ENCODE measurements at regions not wholly inside any gene's neighbourhood (a gene's known extent, or its start where the extent isn't known, plus 50 kb on each side); places are given as distances from the start of the nearest gene placed in this dataset.

GRCh38 chr3:150223558-150223957 lies 184.5 kb upstream of the TSC22D2 start:
- H2AFZ ChIP-seq (ENCODE audit: control insufficient read depth, low read length) = no peak overlapping the region
- H3K9me1 ChIP-seq (ENCODE audit: control insufficient read depth, extremely low read depth, insufficient read depth, low read length) = no peaks in the 10 kb centered on the region
- no peaks in the 10 kb centered on the region for H3K36me3 ChIP-seq (ENCODE audit: control insufficient read depth in 2 of 2, extremely low read depth in 1 of 2, insufficient read depth in 2 of 2, low read length in 2 of 2)
- H3K4me1 ChIP-seq (ENCODE audit: control insufficient read depth, extremely low read depth, insufficient read depth, low read length) = no peaks in the 10 kb centered on the region
- FAIRE-seq = no peak
- peaks cover 6% of the 10 kb centered on the region for H3K27me3 ChIP-seq (ENCODE audit: control insufficient read depth, extremely low read depth, insufficient read depth, low read length)
- no peak for TF ChIP-seq CTCF (optimal IDR thresholded peaks at IDR 0.05 in 1 of 3, IDR thresholded peaks at IDR 0.05 in 1 of 3, conservative IDR thresholded peaks at IDR 0.05 in 1 of 3; ENCODE audit: extremely low read depth in 1 of 3, insufficient read depth in 2 of 3, low read length in 3 of 3)
- TF ChIP-seq EZH2 (IDR thresholded peaks at IDR 0.05; ENCODE audit: low read length) = no peak
- no peak overlapping the region for H3K9ac ChIP-seq (ENCODE audit: control insufficient read depth, extremely low read depth, insufficient read depth, low read length)
- H3K4me3 ChIP-seq (ENCODE audit: control insufficient read depth in 2 of 3, extremely low read depth in 1 of 3, insufficient read depth in 2 of 3, low read depth in 1 of 3, low read length in 3 of 3) = no peak overlapping the region
- no peaks in the 10 kb centered on the region for H4K20me1 ChIP-seq (ENCODE audit: control insufficient read depth, extremely low read depth, insufficient read depth, low read length)
- no peak overlapping the region for H3K4me2 ChIP-seq (ENCODE audit: control insufficient read depth, extremely low read depth, insufficient read depth, low read depth, low read length)
- no peak for DNase-seq (ENCODE audit: low read depth, low spot score)
- no peaks in the 10 kb centered on the region for H3K9me3 ChIP-seq (ENCODE audit: control insufficient read depth, low read depth, low read length)
- dilution Hi-C loops (cut with MboI; ENCODE audit: extremely low pct_ligation_motif_present, low sequenced_read_pairs) = no loop called here
- H3K79me2 ChIP-seq (ENCODE audit: control insufficient read depth, insufficient read depth, low read length) = no peaks in the 10 kb centered on the region
- H3K27ac ChIP-seq (ENCODE audit: control insufficient read depth, insufficient read depth, low read length) = no peak overlapping the region

GRCh38 chr3:150222691-150223489 lies 185.2 kb upstream of the TSC22D2 start:
- H3K27me3 ChIP-seq (ENCODE audit: control insufficient read depth, extremely low read depth, insufficient read depth, low read length) = peaks cover 6% of the 10 kb centered on the region
- dilution Hi-C loops (cut with MboI; ENCODE audit: extremely low pct_ligation_motif_present, low sequenced_read_pairs) = no loop called here
- no peak overlapping the region for H3K4me3 ChIP-seq (ENCODE audit: control insufficient read depth in 2 of 3, extremely low read depth in 1 of 3, insufficient read depth in 2 of 3, low read depth in 1 of 3, low read length in 3 of 3)
- TF ChIP-seq EZH2 (IDR thresholded peaks at IDR 0.05; ENCODE audit: low read length) (no peak), CTCF (optimal IDR thresholded peaks at IDR 0.05 in 1 of 3, IDR thresholded peaks at IDR 0.05 in 1 of 3, conservative IDR thresholded peaks at IDR 0.05 in 1 of 3; ENCODE audit: extremely low read depth in 1 of 3, insufficient read depth in 2 of 3, low read length in 3 of 3) (no peak)
- no peak for FAIRE-seq
- no peaks in the 10 kb centered on the region for H3K36me3 ChIP-seq (ENCODE audit: control insufficient read depth in 2 of 2, extremely low read depth in 1 of 2, insufficient read depth in 2 of 2, low read length in 2 of 2)
- H2AFZ ChIP-seq (ENCODE audit: control insufficient read depth, low read length) = no peak overlapping the region
- no peaks in the 10 kb centered on the region for H3K79me2 ChIP-seq (ENCODE audit: control insufficient read depth, insufficient read depth, low read length)
- no peaks in the 10 kb centered on the region for H4K20me1 ChIP-seq (ENCODE audit: control insufficient read depth, extremely low read depth, insufficient read depth, low read length)
- H3K9ac ChIP-seq (ENCODE audit: control insufficient read depth, extremely low read depth, insufficient read depth, low read length) = no peak overlapping the region
- no peak for DNase-seq (ENCODE audit: low read depth, low spot score)
- no peak overlapping the region for H3K4me2 ChIP-seq (ENCODE audit: control insufficient read depth, extremely low read depth, insufficient read depth, low read depth, low read length)
- no peaks in the 10 kb centered on the region for H3K9me3 ChIP-seq (ENCODE audit: control insufficient read depth, low read depth, low read length)
- no peaks in the 10 kb centered on the region for H3K4me1 ChIP-seq (ENCODE audit: control insufficient read depth, extremely low read depth, insufficient read depth, low read length)
- no peak overlapping the region for H3K27ac ChIP-seq (ENCODE audit: control insufficient read depth, insufficient read depth, low read length)
- no peaks in the 10 kb centered on the region for H3K9me1 ChIP-seq (ENCODE audit: control insufficient read depth, extremely low read depth, insufficient read depth, low read length)
